Erythroblast (primary cell): ENCODE measurements at regions not wholly inside any gene's neighbourhood (a gene's known extent, or its start where the extent isn't known, plus 50 kb on each side); places are given as distances from the start of the nearest gene placed in this dataset.

Experiments used
- GATA1 ChIP-seq: IDR thresholded peaks from 2 replicates; pipeline ENCODE4 v1.6.1; 2011; ENCODE audit warnings: low read depth, mild to moderate bottlenecking, control low read depth, low read length, moderate library complexity
- POLR2A ChIP-seq: IDR thresholded peaks from 2 replicates; pipeline ENCODE4 v1.6.1; 2011; ENCODE audit warnings: mild to moderate bottlenecking, low read length

GRCh38 chr7:21134631-21135030 is 293.3 kb upstream of the SP4 start:
- TF ChIP-seq POLR2A (no peak), GATA1 (no peak)
